ENCODE measurements at regions not wholly inside any gene's neighbourhood (a gene's known extent, or its start where the extent isn't known, plus 50 kb on each side); places are given as distances from the start of the nearest gene placed in this dataset.

- TF ChIP-seq NFIC (IDR thresholded peaks at IDR 0.05; ENCODE audit: borderline replicate concordance) (no peak), GABPA (IDR thresholded peaks at IDR 0.05; ENCODE audit: low read depth) (no peak), EZH2phosphoT487 (IDR thresholded peaks at IDR 0.05; ENCODE audit: borderline replicate concordance, low read depth) (no peak), SIN3A (IDR thresholded peaks at IDR 0.05; ENCODE audit: borderline replicate concordance, low read depth, low read length) (no peak), CTCF (IDR thresholded peaks at IDR 0.05) (no peak), TEAD4 (IDR thresholded peaks at IDR 0.05; ENCODE audit: borderline replicate concordance, insufficient read depth) (no peak), REST (IDR thresholded peaks at IDR 0.05; ENCODE audit: low read depth, low read length) (no peak), TAF1 (IDR thresholded peaks at IDR 0.05; ENCODE audit: borderline replicate concordance, low read depth, low read length) (no peak), FOXJ3 (CRISPR knock-in tag; IDR thresholded peaks at IDR 0.05) (no peak), FOXM1 (IDR thresholded peaks at IDR 0.05; ENCODE audit: low read depth) (no peak)
- TF ChIP-seq, protein P1, sequence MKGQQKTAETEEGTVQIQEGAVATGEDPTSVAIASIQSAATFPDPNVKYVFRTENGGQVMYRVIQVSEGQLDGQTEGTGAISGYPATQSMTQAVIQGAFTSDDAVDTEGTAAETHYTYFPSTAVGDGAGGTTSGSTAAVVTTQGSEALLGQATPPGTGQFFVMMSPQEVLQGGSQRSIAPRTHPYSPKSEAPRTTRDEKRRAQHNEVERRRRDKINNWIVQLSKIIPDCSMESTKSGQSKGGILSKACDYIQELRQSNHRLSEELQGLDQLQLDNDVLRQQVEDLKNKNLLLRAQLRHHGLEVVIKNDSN (IDR thresholded peaks at IDR 0.05; ENCODE audit: borderline replicate concordance, low read depth) = no peak
- TF ChIP-seq, protein P2, sequence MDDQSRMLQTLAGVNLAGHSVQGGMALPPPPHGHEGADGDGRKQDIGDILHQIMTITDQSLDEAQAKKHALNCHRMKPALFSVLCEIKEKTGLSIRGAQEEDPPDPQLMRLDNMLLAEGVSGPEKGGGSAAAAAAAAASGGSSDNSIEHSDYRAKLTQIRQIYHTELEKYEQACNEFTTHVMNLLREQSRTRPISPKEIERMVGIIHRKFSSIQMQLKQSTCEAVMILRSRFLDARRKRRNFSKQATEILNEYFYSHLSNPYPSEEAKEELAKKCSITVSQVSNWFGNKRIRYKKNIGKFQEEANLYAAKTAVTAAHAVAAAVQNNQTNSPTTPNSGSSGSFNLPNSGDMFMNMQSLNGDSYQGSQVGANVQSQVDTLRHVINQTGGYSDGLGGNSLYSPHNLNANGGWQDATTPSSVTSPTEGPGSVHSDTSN (IDR thresholded peaks at IDR 0.05) = no peak
Observed at GRCh38 chr4:14018191-14018853, 390.8 kb upstream of the BOD1L1 start.

All from SK-N-SH (cell line).